SK-N-SH treated with all-trans-retinoic acid at 6 μM for 48 hours (cell line): ENCODE measurements at regions not wholly inside any gene's neighbourhood (a gene's known extent, or its start where the extent isn't known, plus 50 kb on each side); places are given as distances from the start of the nearest gene placed in this dataset.

Experiments used
- ATAC-seq: fragments of 200-7000 bp; cut with Tn5 transposase; 3 replicates; pipeline ENCODE4 v1.9.1; 2020; ENCODE audit warnings: mild to moderate bottlenecking, moderate library complexity
- ARNTL ChIP-seq: fragments of 450-650 bp; formaldehyde crosslinking; IDR thresholded peaks from 2 replicates; pipeline ENCODE4 v1.5.0; 2020; ENCODE audit warnings: low read depth, mild to moderate bottlenecking, moderate library complexity, borderline replicate concordance
- CSDC2 ChIP-seq: fragments of 250-450 bp; sonication (Bioruptor Pico); IDR thresholded peaks from 2 replicates; pipeline ENCODE4 v1.5.0; 2020; ENCODE audit warnings: mild to moderate bottlenecking, moderate library complexity
- ESRRG ChIP-seq: fragments of 250-450 bp; sonication (Bioruptor Pico); IDR thresholded peaks from 2 replicates; pipeline ENCODE4 v1.6.1; 2021; ENCODE audit warnings: mild to moderate bottlenecking
- GLIS3 ChIP-seq: fragments of 250-450 bp; sonication (Bioruptor Pico); IDR thresholded peaks from 2 replicates; pipeline ENCODE4 v1.5.0; 2020; ENCODE audit warnings: mild to moderate bottlenecking, moderate library complexity
- ISL1 ChIP-seq: fragments of 250-450 bp; sonication (Bioruptor Pico); IDR thresholded peaks from 2 replicates; pipeline ENCODE4 v2.1.2; 2022; ENCODE audit warnings: mild to moderate bottlenecking, moderate library complexity
- PPARA ChIP-seq: fragments of 250-450 bp; sonication (Bioruptor Pico); IDR thresholded peaks from 2 replicates; pipeline ENCODE4 v1.5.0; 2020; ENCODE audit warnings: mild to moderate bottlenecking, borderline replicate concordance
- RARB ChIP-seq: fragments of 250-450 bp; sonication (Bioruptor Pico); IDR thresholded peaks from 2 replicates; pipeline ENCODE4 v1.8.0; 2021; ENCODE audit warnings: mild to moderate bottlenecking, moderate library complexity
- SNAI2 ChIP-seq: fragments of 250-450 bp; sonication (Bioruptor Pico); IDR thresholded peaks from 2 replicates; pipeline ENCODE4 v1.5.0; 2020; ENCODE audit warnings: mild to moderate bottlenecking, moderate library complexity
- TCF4 ChIP-seq: fragments of 250-450 bp; sonication (Bioruptor Pico); IDR thresholded peaks from 2 replicates; pipeline ENCODE4 v1.8.0; 2021; ENCODE audit warnings: mild to moderate bottlenecking, moderate library complexity, borderline replicate concordance
- TOX ChIP-seq: fragments of 250-450 bp; sonication (Bioruptor Pico); IDR thresholded peaks from 2 replicates; pipeline ENCODE4 v1.8.0; 2021; ENCODE audit warnings: mild to moderate bottlenecking, moderate library complexity, borderline replicate concordance
- ZC3H10 ChIP-seq: fragments of 250-450 bp; sonication (Bioruptor Pico); IDR thresholded peaks from 2 replicates; pipeline ENCODE4 v1.5.1; 2021; ENCODE audit warnings: mild to moderate bottlenecking, moderate library complexity
- ZFP3 ChIP-seq: fragments of 250-450 bp; sonication (Bioruptor Pico); IDR thresholded peaks from 2 replicates; pipeline ENCODE4 v1.5.0; 2020; ENCODE audit warnings: mild to moderate bottlenecking, moderate library complexity
- ZFP30 ChIP-seq: fragments of 450-650 bp; formaldehyde crosslinking; IDR thresholded peaks from 2 replicates; pipeline ENCODE4 v1.5.0; 2022; ENCODE audit warnings: mild to moderate bottlenecking, moderate library complexity
- ZNF565 ChIP-seq: fragments of 450-650 bp; formaldehyde crosslinking; conservative IDR thresholded peaks from 2 replicates; pipeline ENCODE4 v1.5.0; 2020; ENCODE audit warnings: low read depth, mild to moderate bottlenecking, moderate library complexity
- ZNF70 ChIP-seq: fragments of 450-650 bp; formaldehyde crosslinking; IDR thresholded peaks from 2 replicates; pipeline ENCODE4 v1.5.0; 2020; ENCODE audit warnings: mild to moderate bottlenecking, moderate library complexity
- ZNF8 ChIP-seq: fragments of 450-650 bp; formaldehyde crosslinking; IDR thresholded peaks from 2 replicates; pipeline ENCODE4 v1.5.0; 2020; ENCODE audit warnings: mild to moderate bottlenecking, moderate library complexity
- TF ChIP-seq, protein P1 (sequence below): fragments of 250-450 bp; sonication (Bioruptor Pico); IDR thresholded peaks from 2 replicates; pipeline ENCODE4 v1.5.1; 2021; ENCODE audit warnings: mild to moderate bottlenecking, moderate library complexity
- TF ChIP-seq, protein P2 (sequence below): fragments of 250-450 bp; sonication (Bioruptor Pico); IDR thresholded peaks from 2 replicates; pipeline ENCODE4 v1.5.0; 2020; ENCODE audit warnings: mild to moderate bottlenecking, moderate library complexity
- TF ChIP-seq, protein P3 (sequence below): fragments of 250-450 bp; sonication (Bioruptor Pico); IDR thresholded peaks from 2 replicates; pipeline ENCODE4 v1.5.1; 2020; ENCODE audit warnings: low read depth, mild to moderate bottlenecking, moderate library complexity
- TF ChIP-seq, protein P4 (sequence below): fragments of 250-450 bp; sonication (Bioruptor Pico); IDR thresholded peaks from 2 replicates; pipeline ENCODE4 v1.8.0; 2020; ENCODE audit warnings: mild to moderate bottlenecking, moderate library complexity, borderline replicate concordance
- TF ChIP-seq, protein P5 (sequence below): fragments of 250-450 bp; sonication (Bioruptor Pico); IDR thresholded peaks from 2 replicates; pipeline ENCODE4 v1.8.0; 2021; ENCODE audit warnings: low read depth, mild to moderate bottlenecking, moderate library complexity, borderline replicate concordance

DNA sequence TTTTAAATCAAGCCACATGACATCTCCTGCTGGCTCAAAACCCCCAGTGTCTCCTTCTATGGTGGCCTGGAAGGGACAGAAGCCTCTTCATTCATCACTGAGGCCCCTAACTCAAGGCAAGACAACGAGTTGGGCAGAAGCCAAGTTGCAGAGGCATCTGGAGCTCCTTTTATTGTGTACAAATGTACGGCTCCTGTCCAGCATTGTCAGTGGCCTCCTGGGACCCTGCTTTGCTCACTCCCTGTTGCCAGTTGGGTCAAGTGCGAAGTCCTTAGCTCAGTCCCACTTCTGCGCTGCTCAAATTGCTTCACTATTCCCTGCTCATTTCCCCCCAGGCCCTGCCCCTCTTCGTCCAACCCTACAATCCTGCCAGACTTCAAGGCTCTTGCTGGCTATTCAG lies 181.2 kb upstream of the PMEPA1 start:
- TF ChIP-seq PPARA (CRISPR knock-in tag) = no peak
- TF ChIP-seq, protein P1, sequence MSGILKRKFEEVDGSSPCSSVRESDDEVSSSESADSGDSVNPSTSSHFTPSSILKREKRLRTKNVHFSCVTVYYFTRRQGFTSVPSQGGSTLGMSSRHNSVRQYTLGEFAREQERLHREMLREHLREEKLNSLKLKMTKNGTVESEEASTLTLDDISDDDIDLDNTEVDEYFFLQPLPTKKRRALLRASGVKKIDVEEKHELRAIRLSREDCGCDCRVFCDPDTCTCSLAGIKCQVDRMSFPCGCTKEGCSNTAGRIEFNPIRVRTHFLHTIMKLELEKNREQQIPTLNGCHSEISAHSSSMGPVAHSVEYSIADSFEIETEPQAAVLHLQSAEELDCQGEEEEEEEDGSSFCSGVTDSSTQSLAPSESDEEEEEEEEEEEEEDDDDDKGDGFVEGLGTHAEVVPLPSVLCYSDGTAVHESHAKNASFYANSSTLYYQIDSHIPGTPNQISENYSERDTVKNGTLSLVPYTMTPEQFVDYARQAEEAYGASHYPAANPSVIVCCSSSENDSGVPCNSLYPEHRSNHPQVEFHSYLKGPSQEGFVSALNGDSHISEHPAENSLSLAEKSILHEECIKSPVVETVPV (CRISPR knock-in tag) = no peak
- no peak for TF ChIP-seq RARB
- TF ChIP-seq ISL1 (CRISPR knock-in tag) = no peak
- TF ChIP-seq ZC3H10 = no peak
- TF ChIP-seq, protein P2, sequence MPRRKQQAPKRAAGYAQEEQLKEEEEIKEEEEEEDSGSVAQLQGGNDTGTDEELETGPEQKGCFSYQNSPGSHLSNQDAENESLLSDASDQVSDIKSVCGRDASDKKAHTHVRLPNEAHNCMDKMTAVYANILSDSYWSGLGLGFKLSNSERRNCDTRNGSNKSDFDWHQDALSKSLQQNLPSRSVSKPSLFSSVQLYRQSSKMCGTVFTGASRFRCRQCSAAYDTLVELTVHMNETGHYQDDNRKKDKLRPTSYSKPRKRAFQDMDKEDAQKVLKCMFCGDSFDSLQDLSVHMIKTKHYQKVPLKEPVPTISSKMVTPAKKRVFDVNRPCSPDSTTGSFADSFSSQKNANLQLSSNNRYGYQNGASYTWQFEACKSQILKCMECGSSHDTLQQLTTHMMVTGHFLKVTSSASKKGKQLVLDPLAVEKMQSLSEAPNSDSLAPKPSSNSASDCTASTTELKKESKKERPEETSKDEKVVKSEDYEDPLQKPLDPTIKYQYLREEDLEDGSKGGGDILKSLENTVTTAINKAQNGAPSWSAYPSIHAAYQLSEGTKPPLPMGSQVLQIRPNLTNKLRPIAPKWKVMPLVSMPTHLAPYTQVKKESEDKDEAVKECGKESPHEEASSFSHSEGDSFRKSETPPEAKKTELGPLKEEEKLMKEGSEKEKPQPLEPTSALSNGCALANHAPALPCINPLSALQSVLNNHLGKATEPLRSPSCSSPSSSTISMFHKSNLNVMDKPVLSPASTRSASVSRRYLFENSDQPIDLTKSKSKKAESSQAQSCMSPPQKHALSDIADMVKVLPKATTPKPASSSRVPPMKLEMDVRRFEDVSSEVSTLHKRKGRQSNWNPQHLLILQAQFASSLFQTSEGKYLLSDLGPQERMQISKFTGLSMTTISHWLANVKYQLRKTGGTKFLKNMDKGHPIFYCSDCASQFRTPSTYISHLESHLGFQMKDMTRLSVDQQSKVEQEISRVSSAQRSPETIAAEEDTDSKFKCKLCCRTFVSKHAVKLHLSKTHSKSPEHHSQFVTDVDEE = no peak
- no peak for TF ChIP-seq ZNF70
- TF ChIP-seq, protein P3, sequence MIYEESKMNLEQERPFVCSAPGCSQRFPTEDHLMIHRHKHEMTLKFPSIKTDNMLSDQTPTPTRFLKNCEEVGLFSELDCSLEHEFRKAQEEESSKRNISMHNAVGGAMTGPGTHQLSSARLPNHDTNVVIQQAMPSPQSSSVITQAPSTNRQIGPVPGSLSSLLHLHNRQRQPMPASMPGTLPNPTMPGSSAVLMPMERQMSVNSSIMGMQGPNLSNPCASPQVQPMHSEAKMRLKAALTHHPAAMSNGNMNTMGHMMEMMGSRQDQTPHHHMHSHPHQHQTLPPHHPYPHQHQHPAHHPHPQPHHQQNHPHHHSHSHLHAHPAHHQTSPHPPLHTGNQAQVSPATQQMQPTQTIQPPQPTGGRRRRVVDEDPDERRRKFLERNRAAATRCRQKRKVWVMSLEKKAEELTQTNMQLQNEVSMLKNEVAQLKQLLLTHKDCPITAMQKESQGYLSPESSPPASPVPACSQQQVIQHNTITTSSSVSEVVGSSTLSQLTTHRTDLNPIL (CRISPR knock-in tag) = no peak
- no peak for TF ChIP-seq ARNTL
- no peak for TF ChIP-seq GLIS3 (CRISPR knock-in tag)
- TF ChIP-seq TCF4 = no peak
- TF ChIP-seq ZFP30 (CRISPR knock-in tag) = no peak
- no peak for TF ChIP-seq SNAI2
- TF ChIP-seq, protein P4, sequence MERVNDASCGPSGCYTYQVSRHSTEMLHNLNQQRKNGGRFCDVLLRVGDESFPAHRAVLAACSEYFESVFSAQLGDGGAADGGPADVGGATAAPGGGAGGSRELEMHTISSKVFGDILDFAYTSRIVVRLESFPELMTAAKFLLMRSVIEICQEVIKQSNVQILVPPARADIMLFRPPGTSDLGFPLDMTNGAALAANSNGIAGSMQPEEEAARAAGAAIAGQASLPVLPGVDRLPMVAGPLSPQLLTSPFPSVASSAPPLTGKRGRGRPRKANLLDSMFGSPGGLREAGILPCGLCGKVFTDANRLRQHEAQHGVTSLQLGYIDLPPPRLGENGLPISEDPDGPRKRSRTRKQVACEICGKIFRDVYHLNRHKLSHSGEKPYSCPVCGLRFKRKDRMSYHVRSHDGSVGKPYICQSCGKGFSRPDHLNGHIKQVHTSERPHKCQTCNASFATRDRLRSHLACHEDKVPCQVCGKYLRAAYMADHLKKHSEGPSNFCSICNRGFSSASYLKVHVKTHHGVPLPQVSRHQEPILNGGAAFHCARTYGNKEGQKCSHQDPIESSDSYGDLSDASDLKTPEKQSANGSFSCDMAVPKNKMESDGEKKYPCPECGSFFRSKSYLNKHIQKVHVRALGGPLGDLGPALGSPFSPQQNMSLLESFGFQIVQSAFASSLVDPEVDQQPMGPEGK (CRISPR knock-in tag) = no peak
- TF ChIP-seq ZNF8 (CRISPR knock-in tag) = no peak
- TF ChIP-seq ZNF565 (CRISPR knock-in tag) = no peak
- no peak for TF ChIP-seq CSDC2 (CRISPR knock-in tag)
- TF ChIP-seq, protein P5, sequence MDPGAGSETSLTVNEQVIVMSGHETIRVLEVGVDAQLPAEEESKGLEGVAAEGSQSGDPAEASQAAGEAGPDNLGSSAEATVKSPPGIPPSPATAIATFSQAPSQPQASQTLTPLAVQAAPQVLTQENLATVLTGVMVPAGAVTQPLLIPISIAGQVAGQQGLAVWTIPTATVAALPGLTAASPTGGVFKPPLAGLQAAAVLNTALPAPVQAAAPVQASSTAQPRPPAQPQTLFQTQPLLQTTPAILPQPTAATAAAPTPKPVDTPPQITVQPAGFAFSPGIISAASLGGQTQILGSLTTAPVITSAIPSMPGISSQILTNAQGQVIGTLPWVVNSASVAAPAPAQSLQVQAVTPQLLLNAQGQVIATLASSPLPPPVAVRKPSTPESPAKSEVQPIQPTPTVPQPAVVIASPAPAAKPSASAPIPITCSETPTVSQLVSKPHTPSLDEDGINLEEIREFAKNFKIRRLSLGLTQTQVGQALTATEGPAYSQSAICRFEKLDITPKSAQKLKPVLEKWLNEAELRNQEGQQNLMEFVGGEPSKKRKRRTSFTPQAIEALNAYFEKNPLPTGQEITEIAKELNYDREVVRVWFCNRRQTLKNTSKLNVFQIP = no peak
- TF ChIP-seq ESRRG (CRISPR knock-in tag) = no peak
- no peak for TF ChIP-seq TOX
- TF ChIP-seq, all 23 proteins: peak for 0
- ATAC-seq = no peak

DNA sequence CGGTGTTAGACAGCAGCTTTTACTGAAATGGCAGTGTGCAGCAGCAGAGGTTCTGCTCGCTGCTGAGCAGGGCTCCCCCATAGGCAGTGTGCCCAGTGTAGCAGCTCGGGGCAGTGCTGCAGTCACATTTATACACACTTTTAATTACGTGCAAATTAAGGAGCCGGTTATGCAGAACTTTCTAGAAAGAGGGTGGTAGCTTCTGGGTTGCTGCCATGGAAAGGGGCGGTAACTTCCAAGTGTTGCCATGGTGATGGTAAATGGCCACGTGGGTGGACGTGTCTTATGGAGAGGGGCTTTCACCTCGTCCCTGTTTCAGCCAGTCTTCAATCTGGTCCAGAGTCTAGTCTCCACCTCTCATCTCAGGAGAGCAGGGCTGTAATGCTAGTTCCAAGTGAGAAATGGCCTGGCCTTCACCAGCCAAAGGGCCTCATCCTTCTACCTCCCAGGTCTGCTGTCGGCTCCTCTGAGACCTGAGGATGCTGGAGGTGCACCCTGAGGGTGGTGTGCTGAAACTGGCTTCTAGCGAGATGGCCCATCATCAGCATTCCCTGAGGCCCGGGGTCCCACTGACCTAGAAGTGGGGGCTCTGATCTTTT lies 180.5 kb upstream of the PMEPA1 start:
- TF ChIP-seq ZNF8 (CRISPR knock-in tag) = no peak
- no peak for TF ChIP-seq TOX
- no peak for TF ChIP-seq ZNF70
- no peak for TF ChIP-seq GLIS3 (CRISPR knock-in tag)
- TF ChIP-seq PPARA (CRISPR knock-in tag) = no peak
- TF ChIP-seq ARNTL = no peak
- TF ChIP-seq ZNF565 (CRISPR knock-in tag) = no peak
- no peak for TF ChIP-seq ESRRG (CRISPR knock-in tag)
- TF ChIP-seq ZC3H10 = no peak
- TF ChIP-seq ZFP3 = no peak
- TF ChIP-seq SNAI2 = no peak
- no peak for TF ChIP-seq CSDC2 (CRISPR knock-in tag)
- TF ChIP-seq, protein P5 = no peak
- TF ChIP-seq, protein P2 = no peak
- no peak for TF ChIP-seq ZFP30 (CRISPR knock-in tag)
- TF ChIP-seq, protein P4 (CRISPR knock-in tag) = no peak
- TF ChIP-seq RARB = no peak
- ATAC-seq = no peak
